Hindlimb muscle (tissue), 1 donor: ENCODE measurements at regions not wholly inside any gene's neighbourhood (a gene's known extent, or its start where the extent isn't known, plus 50 kb on each side); places are given as distances from the start of the nearest gene placed in this dataset.

Experiments used
- DNase-seq: peaks from one replicate; pipeline ENCODE4 v3.0.0-alpha.2; 2013

DNA sequence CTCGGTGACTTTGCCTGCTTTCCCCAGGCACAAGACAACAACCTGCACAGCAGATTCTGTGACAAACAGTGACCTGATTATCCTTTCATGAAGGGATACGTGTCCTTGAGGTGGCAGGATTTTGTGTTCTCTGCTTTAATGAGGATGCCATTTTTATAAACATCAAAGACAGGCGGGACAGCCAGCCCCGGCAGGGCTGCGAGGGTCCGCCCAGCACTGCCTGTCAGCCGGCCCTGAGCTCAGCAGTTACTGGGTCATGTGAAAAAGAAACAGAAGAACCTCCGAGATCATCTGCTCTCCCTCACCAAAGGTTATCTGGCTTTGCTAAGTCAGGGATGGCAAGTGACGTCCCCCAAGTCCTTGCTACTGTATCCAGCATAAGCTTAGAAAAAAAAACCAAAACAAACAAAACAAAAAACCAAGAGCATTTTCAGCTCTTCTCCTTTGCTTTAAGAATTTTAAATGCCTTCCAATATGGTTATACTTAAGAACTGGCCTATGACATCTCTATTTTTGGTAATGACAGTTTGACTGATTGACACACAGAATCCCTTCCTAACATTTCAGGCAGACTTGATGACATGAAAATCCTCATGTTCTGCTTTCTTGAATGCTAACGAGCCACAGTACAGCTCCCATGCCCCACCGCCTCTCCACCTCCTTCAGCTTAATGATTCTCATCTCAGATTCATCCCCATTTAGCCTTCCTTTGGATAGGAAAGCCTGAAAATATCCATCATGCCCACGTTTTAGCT, 666.6 kb upstream of the ARGLU1 start:
- no peak for DNase-seq

DNA sequence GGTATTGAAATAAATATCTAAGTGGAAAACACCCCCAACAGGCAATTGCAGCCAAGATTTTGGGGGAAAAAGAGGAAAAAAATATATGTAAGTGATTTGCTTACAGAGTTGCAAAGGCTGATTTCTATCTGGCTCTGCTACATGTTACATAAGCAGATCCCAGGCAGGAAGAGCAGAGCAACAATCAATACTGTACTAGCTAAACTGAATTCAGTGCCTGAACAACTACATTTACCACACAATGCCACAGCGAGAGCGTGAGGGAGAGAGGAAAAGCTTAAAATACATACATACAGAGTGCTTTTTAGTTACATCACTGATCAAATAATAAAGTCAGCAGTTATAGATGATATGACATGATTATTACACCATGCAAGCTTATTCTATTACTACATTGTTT, 665.6 kb upstream of the ARGLU1 start:
- no peak for DNase-seq

- DNase-seq, result no peak
Observed at GRCh38 chr13:107231944-107232343, 664.0 kb upstream of the ARGLU1 start.

- no peak for DNase-seq
Observed at GRCh38 chr13:107223867-107224266, 655.9 kb upstream of the ARGLU1 start.

GRCh38 chr13:107222597-107222996, 654.7 kb upstream of the ARGLU1 start:
- no peak for DNase-seq

DNA sequence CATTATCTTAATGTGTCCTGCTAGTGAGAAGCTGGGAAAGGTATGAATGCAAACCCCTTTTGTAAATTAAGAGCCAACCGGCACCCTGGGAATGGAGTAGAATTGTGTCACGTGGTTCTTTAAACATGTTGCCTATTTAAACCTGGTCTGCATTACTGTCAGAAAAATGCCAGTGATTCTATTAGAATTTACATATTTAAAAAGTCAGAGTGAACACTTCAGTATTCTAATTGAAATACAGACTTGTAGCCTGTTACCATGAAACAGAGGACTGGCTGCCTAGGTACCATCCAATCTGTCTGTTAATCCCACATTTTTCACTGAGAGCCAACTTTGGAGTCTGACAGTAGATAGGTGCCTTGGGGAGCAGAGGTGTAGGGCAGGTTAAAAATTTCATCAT, 652.3 kb upstream of the ARGLU1 start:
- no peak for DNase-seq

- peak; percentile 65 for DNase-seq
Observed at GRCh38 chr13:107217251-107217650, 649.3 kb upstream of the ARGLU1 start.

DNA sequence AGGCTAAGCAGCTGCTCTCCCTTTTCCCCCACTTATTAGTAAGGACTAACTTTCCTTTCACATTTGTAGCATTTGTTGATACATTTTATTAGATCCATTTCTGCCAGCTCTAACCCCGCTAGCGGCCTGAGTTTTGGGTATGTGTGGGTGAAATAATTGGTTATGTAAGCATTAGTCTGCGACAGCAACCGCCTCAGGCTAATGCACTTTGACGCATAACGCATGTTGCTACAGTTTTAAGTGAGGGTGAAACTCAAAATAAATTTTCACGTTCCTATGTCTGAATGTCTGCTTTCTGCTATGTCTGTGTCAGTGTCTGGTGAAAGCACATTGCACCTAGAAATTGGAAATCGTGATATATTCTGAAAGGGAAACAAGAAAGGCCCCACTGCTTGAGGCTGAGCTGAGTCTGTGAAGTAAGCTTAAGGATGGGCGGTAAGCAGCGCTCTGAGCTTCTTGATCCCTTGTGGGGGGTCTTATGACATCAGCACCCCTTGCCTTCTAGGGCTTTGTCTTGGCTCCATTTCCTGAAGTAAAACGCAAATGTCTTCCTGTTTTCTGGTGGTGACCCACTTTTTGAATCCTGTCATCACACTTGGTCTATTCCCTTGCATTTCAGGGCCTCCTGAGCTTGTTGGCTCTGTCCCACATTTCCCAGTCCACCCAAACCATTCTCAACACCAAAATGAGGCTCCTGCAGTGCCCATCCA, 648.3 kb upstream of the ARGLU1 start:
- DNase-seq, result no peak

- DNase-seq, result peak; percentile 87
Observed at GRCh38 chr13:107211073-107211472, 643.1 kb upstream of the ARGLU1 start.

- DNase-seq, result peak; percentile 48
Observed at GRCh38 chr13:107210723-107211030, 642.7 kb upstream of the ARGLU1 start.

DNA sequence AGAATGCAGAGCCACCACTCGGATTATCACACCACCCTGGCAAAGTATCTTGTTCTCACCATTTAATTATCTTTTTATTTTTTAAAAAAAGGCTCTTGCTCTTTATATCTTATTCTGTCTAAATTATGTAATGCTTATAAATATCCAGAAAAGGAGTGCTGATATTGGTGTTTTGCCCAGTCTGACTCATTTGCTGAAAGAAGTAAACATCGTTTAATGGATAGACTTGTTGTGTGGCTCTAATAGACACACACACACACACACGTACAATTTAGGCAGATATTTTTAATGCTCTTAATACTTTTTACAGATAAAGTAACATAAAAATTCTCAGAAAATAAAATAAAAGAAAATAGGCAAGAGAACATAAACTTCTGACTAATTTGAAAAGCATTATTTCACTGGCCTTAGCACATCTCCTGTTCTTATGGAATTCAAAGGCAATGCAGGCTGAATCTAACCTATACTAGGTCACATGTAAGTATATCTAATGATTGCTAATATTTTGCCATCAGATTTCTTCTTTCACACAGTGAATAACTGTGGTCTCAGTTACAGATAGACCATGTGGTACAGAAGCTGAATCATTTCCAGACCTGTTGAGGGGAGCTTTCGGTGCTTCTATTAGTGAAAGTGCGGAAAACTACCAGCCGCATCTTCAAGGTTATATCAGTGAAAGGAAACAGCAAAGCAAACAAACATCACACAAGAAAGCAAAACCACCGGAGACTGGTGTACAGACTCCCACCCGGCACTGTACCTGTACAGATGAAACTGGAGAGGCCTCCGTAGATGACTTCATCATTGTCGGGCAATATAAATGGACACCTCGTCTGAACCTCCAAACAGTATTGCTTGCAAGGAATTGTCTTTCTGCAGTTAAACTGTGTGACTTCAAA, 642.1 kb upstream of the ARGLU1 start:
- DNase-seq, result no peak

DNA sequence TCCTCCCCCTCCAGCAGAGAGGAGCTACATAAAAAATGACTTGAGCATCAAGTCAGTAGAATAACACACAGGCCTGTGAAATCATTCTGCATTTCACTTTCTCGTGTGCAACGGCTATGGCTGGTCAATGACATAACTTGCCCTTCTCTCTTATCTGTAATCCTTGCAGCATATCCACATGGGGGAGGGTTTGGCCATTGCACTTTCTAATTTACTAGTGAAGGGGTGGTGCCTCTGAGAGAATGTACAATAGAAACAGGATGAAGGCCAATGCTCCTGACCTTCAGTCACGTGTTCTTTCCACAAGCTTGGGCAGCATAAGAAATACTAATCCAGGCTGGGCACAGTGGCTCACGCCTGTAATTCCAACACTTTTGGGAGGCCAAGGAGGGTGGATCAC, 641.0 kb upstream of the ARGLU1 start:
- no peak for DNase-seq

- peak; percentile 62 for DNase-seq
Observed at GRCh38 chr13:107205318-107206104, 637.6 kb upstream of the ARGLU1 start.

DNA sequence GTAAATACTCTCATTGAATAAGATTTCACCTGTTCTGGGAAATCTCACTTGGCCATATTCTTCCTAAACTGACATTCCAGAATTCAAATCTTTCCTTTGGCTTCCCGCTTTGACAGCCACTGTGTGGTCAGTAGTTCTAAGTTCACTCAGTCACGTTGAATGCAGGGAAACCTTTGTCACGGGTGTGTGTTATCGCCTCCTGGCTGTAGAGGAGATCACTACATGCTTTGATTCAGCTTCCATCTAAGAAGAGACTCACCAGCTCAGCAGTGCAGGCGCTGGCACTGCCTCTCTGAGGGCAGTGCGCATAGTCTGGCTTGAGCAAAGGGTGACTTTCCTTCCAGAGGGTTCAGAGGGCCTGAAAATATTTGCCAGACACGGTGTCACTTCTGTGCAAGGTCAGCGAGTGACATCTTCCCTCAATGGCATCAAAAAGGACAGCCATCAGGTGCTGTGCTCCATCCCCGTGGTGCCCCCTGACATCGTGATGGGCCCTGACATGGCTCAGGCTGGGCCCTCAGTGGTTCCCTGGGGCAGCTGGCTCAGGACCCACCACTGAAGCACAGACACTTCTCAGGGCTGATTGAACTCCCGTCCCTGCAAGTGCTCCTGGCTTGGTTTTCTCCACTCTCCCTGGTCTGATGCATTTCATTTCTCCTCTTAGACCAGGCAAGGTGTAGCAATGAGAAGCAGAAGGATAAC, 635.4 kb upstream of the ARGLU1 start:
- DNase-seq, result no peak

GRCh38 chr13:107202371-107203023, 634.6 kb upstream of the ARGLU1 start:
- peak; percentile 47 for DNase-seq

DNA sequence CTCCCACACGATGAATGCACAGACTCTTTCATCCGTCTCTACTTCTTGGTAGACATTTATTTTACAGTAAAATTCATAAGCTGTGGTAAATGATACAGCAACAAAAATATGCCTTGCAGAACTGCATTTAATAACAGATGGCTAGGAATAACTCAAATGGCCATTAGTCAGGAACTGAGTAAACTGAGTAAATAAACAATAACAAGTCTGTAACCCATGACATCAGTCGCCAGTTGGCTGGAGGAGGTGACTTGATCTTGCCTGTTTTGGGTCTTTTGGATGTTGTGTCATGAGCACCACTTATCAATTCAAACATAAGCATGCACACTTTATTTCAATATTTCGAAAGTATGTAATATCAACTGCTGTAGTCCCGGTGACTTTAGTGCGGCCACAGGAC, 632.6 kb upstream of the ARGLU1 start:
- DNase-seq, result no peak

DNA sequence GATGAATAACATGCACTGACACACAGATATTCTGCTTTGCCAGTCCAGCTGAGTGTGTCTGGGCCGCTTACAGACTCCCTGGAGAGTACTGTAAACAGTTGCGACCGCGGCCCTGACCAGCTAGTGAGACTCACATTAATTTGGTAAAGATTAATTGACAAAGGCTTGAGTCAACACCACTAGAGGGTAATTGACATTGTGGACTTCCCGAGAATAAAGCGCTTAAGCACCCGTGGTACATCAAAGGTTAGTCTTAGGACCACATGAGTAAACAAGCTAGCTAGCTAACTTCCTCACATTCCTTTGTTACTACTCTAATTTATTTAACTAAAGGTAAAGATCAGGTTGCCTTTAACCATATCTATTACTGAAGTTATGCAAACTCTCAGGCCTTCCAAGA, 624.4 kb upstream of the ARGLU1 start:
- DNase-seq, result no peak

GRCh38 chr13:107190065-107190464, 622.1 kb upstream of the ARGLU1 start:
- DNase-seq, result no peak

- no peak for DNase-seq
Observed at GRCh38 chr13:107185889-107186288, 618.0 kb upstream of the ARGLU1 start.

GRCh38 chr13:107170270-107170931, 602.5 kb upstream of the ARGLU1 start:
- DNase-seq, result peak; percentile 6

DNA sequence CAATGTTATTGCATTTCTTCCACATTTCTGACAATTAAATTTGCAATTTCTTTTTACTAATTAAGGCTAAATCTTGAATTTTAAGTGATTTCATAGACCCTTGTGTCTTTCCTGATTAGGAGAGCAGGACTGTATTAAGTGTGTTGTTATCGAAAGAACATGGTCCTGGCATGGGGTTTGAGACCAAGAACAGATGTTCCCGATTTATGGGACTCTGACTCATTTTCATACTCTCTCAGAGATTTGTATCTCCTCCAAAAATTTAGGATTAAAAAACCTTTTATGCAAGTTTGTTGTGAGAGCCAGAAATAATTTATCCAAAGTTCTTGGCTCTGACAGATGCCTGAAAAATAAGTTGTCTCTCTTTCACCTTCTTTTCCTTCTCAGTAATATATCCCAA, 589.3 kb upstream of the ARGLU1 start:
- no peak for DNase-seq
